KMS-11 (cell line): ENCODE measurements at regions not wholly inside any gene's neighbourhood (a gene's known extent, or its start where the extent isn't known, plus 50 kb on each side); places are given as distances from the start of the nearest gene placed in this dataset.
"Not testable (repeated sequence)": the region's sequence is repeated elsewhere in the genome, so short reads cannot be mapped to it uniquely, and the experiment has no call there.

Source experiments
- H2AFZ ChIP-seq: fragments of 200-600 bp; sonication (generic); 2 replicates; pipeline ENCODE4 v1.6.1; 2016; ENCODE audit warnings: antibody characterized with exemption, mixed run types, low read depth
- H3K27ac ChIP-seq: fragments of 200-600 bp; sonication (generic); 2 replicates; pipeline ENCODE4 v1.6.1; 2016; ENCODE audit warnings: mild to moderate bottlenecking, mixed run types
- H3K27me3 ChIP-seq: fragments of 200-600 bp; sonication (generic); 2 replicates; pipeline ENCODE4 v1.6.1; 2017; ENCODE audit warnings: mild to moderate bottlenecking, low read depth, mixed run types, moderate library complexity; ENCODE audit not compliant: insufficient read depth
- H3K36me3 ChIP-seq: fragments of 200-600 bp; sonication (generic); 2 replicates; pipeline ENCODE4 v1.6.1; 2017; ENCODE audit warnings: mild to moderate bottlenecking, mixed run types; ENCODE audit not compliant: insufficient read depth
- H3K4me1 ChIP-seq: fragments of 200-600 bp; sonication (generic); 2 replicates; pipeline ENCODE4 v1.6.1; 2016; ENCODE audit warnings: mild to moderate bottlenecking, low read depth, mixed run types; ENCODE audit not compliant: poor library complexity, severe bottlenecking
- H3K4me2 ChIP-seq: fragments of 200-600 bp; sonication (generic); 2 replicates; pipeline ENCODE4 v1.7.0; 2016; ENCODE audit warnings: mild to moderate bottlenecking, mixed run types
- H3K4me3 ChIP-seq: fragments of 200-600 bp; sonication (generic); IDR thresholded peaks from 2 replicates; pipeline ENCODE4 v1.6.1; 2017; ENCODE audit warnings: low read depth, low read length, mixed read lengths; ENCODE audit not compliant: insufficient read depth
- H3K79me2 ChIP-seq: fragments of 200-600 bp; sonication (generic); 2 replicates; pipeline ENCODE4 v1.6.1; 2016; ENCODE audit warnings: low read depth, mixed run types; ENCODE audit not compliant: insufficient read depth
- H3K9ac ChIP-seq: fragments of 200-600 bp; sonication (generic); 2 replicates; pipeline ENCODE4 v1.6.1; 2016; ENCODE audit warnings: mild to moderate bottlenecking, mixed run types
- H4K20me1 ChIP-seq: fragments of 200-600 bp; sonication (generic); 2 replicates; pipeline ENCODE4 v1.6.1; 2016; ENCODE audit warnings: mild to moderate bottlenecking, mixed run types; ENCODE audit not compliant: insufficient read depth
- TF ChIP-seq, protein P1 (sequence below): fragments of 200-600 bp; sonication (generic); conservative IDR thresholded peaks from 2 replicates; pipeline ENCODE4 v1.6.1; 2017; ENCODE audit warnings: low read depth, mild to moderate bottlenecking, antibody characterized with exemption, low read length, moderate library complexity, mixed read lengths

DNA sequence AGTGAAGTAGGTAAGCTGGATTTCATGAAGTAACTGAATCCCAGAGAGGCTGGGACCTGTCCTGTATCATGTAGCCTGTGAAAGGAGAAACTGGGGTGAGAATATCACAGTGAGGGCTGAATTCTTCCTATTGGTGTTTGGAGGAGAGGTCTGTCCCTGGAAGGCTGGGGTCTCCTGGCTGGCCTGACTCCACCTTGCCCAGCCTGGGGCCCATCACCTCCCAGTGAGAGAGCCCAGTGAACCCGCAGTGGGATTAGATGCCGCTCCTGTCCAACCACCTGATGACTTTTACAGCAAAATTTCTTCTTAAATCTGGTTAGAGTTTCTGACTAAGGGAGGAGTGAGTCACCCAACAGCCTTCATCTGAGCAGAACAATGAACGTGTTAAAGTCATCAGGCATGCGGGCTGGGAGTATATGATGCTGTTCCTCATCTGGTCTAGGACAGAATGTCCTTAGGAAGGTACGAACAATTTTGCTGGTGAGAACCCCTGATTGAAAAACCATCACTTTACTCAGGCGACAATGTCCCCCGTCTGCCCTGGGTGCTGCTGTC, 152.9 kb downstream of the LPIN1 start:
- no peak overlapping the region for H3K4me3 ChIP-seq
- TF ChIP-seq, protein P1, sequence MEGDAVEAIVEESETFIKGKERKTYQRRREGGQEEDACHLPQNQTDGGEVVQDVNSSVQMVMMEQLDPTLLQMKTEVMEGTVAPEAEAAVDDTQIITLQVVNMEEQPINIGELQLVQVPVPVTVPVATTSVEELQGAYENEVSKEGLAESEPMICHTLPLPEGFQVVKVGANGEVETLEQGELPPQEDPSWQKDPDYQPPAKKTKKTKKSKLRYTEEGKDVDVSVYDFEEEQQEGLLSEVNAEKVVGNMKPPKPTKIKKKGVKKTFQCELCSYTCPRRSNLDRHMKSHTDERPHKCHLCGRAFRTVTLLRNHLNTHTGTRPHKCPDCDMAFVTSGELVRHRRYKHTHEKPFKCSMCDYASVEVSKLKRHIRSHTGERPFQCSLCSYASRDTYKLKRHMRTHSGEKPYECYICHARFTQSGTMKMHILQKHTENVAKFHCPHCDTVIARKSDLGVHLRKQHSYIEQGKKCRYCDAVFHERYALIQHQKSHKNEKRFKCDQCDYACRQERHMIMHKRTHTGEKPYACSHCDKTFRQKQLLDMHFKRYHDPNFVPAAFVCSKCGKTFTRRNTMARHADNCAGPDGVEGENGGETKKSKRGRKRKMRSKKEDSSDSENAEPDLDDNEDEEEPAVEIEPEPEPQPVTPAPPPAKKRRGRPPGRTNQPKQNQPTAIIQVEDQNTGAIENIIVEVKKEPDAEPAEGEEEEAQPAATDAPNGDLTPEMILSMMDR, result no peak
- H2AFZ ChIP-seq, result no peak overlapping the region

DNA sequence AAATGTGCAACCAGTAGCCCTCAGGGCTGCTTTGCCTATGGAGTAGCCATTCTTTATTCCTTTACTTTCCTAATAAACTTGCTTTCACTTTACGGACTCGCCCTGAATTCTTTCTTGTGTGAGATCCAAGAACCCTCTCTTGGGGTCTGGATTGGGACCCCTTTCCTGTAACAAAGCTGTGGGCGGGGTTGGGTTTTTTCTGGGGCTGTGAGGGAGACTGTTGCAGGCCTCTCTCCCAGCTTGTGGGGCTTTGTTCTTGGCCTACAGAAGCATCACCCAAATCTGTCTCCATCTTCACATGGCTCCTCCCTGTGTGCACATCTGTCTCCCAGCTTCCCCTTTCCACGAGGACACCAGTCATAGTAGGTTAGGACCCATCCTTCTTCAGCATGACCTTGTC, 154.5 kb downstream of the LPIN1 start:
- H3K36me3 ChIP-seq, H3K4me3 ChIP-seq, H3K4me1 ChIP-seq, H3K9ac ChIP-seq, H4K20me1 ChIP-seq, H3K79me2 ChIP-seq, H2AFZ ChIP-seq, H3K4me2 ChIP-seq, H3K27ac ChIP-seq, H3K27me3 ChIP-seq: not testable (repeated sequence)

More for the DNA sequence above, 152.9 kb downstream of the LPIN1 start:
- Histone ChIP-seq H3K79me2 (no peaks in the 10 kb centered on the region), H3K27me3 (no peaks in the 10 kb centered on the region), H3K9ac (no peak overlapping the region), H3K4me2 (no peak overlapping the region), H3K4me1 (no peaks in the 10 kb centered on the region), H3K27ac (no peak overlapping the region), H3K36me3 (no peaks in the 10 kb centered on the region), H4K20me1 (no peaks in the 10 kb centered on the region)

DNA sequence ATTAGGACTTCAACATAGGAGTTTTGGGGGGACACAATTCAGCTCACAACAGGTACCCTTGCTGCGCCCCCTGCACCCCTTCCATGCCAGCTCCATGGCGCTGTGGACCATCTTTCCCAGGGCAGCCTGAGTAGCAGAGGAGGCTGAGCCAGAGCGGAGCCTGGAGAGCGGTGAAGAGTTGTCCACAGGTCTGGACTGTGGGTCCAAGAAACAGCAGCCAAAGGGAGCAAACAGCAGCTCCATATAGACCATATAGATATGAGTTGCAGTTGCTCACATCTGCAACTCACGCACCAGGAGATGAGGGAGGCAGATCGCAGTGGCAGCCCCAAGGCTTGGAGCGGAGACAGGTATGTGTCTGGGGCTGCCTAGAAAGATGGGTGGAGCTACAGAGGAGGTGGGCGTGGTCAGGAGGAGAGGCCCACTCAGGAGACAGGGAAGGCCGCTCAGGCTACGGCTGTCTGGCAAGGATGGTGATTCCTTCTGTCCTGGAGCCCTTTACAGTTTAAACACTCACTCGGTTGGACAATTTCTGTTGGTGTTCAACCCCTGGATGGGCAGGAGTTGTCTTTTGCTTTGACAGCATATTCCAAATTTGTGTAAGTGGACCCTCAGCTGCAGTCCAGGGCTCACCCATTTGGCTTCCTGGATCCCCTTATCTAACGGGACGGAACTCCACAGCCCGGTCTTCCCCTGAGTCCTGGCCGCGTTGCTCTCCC, 155.1 kb downstream of the LPIN1 start:
- Histone ChIP-seq H3K27ac (no peak overlapping the region), H3K79me2 (no peaks in the 10 kb centered on the region), H2AFZ (no peak overlapping the region), H3K9ac (no peak overlapping the region), H3K4me1 (no peaks in the 10 kb centered on the region), H3K36me3 (no peaks in the 10 kb centered on the region), H4K20me1 (no peaks in the 10 kb centered on the region), H3K27me3 (no peaks in the 10 kb centered on the region), H3K4me3 (no peak overlapping the region), H3K4me2 (no peak overlapping the region)
- TF ChIP-seq, protein P1, result no peak

DNA sequence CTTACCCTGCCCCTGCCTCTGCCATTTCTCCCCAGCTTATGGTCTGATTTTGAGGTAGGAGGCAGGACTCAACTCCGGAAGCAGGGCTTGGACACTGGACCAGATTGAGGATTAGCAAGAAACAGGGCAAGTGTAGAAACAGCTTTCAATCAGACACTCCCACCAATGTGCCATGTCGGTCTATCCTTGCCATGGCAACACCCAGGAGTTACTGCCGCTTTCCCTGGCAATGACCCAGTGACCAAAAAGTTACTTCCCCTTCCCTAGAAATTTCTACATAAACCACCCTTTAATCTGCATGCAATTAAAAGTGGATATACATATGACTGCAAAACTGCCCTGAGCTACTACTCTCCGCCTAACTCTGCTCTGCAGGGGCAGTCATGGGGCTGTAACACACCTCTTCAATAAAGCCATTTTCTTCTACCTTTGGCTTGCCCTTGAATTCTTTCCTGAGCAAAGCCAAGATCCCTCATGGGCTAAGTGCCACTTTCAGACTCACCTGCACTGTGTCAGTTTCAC, 156.7 kb downstream of the LPIN1 start:
- H4K20me1 ChIP-seq, result no peaks in the 10 kb centered on the region
- H3K36me3 ChIP-seq, result no peaks in the 10 kb centered on the region
- H3K4me3 ChIP-seq, result no peak overlapping the region
- H3K79me2 ChIP-seq, result no peaks in the 10 kb centered on the region
- no peaks in the 10 kb centered on the region for H3K27me3 ChIP-seq
- no peak overlapping the region for H3K9ac ChIP-seq
- no peaks in the 10 kb centered on the region for H3K4me1 ChIP-seq
- TF ChIP-seq, protein P1, result no peak
- no peak overlapping the region for H2AFZ ChIP-seq
- H3K4me2 ChIP-seq, result no peak overlapping the region
- H3K27ac ChIP-seq, result no peak overlapping the region

DNA sequence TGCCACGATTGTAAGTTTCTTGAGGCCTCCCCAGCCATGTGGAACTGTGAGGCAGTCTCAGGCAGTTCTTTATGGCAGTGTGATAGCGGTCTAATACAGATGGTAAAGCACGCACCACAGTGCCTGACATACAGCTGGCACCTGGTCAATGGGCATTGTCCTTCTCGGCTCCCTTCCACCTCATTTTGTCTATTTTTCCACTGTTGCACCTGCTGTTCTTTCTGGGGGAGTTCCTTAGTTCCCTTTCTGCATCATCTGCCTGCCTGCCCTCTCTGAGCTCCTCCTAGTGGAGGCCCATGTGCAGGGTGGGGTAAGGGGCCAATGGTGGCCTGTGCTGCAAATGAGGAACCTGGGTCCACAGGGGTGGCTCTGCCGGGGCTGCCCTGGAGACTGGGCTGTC, 157.6 kb downstream of the LPIN1 start:
- Histone ChIP-seq H3K9ac (no peak overlapping the region), H3K4me1 (no peaks in the 10 kb centered on the region), H3K4me3 (no peak overlapping the region), H3K79me2 (no peaks in the 10 kb centered on the region), H4K20me1 (no peaks in the 10 kb centered on the region), H2AFZ (no peak overlapping the region), H3K4me2 (no peak overlapping the region), H3K36me3 (no peaks in the 10 kb centered on the region), H3K27ac (no peak overlapping the region), H3K27me3 (no peaks in the 10 kb centered on the region)
- TF ChIP-seq, protein P1, result no peak
